ENCODE measurements at regions not wholly inside any gene's neighbourhood (a gene's known extent, or its start where the extent isn't known, plus 50 kb on each side); places are given as distances from the start of the nearest gene placed in this dataset.

DNA sequence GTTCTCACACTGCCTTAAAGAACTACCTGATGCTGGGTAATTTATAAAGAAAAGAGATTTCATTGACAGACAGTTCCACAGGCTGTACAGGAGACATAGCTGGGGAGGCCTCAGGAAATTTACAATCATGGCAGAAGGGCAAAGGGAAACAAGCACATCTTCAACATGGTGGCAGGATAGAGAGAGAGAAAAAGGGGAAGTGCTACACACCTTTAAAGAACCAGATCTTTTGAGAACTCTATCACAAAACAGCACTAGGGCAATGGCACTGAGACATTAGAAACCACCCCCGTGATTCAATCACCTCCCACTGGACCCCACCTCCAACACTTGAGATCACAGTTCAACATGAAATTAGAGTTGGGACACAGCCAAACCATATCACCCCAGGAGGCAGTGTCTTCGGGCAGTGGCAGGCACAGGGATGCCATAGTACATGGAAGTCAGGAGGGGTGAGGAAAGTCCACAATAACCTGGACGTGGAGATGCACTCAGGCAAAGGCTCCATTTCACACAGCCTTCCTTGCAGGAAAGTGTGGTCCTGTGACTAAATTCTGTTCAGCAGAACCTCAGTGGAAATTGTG is 120.4 kb upstream of the SERPINE2 start:
- Histone ChIP-seq H2AFZ (ENCODE audit: control insufficient read depth, low read length) (no peak overlapping the region), H3K9me3 (ENCODE audit: control insufficient read depth, low read depth, low read length) (no peaks in the 10 kb centered on the region), H3K27ac (ENCODE audit: control insufficient read depth, insufficient read depth, low read length) (no peak overlapping the region), H3K9me1 (ENCODE audit: control insufficient read depth, extremely low read depth, insufficient read depth, low read length) (no peaks in the 10 kb centered on the region), H3K36me3 (ENCODE audit: control insufficient read depth in 2 of 2, extremely low read depth in 1 of 2, insufficient read depth in 2 of 2, low read length in 2 of 2) (no peaks in the 10 kb centered on the region), H3K4me3 (ENCODE audit: control insufficient read depth in 2 of 3, extremely low read depth in 1 of 3, insufficient read depth in 2 of 3, low read depth in 1 of 3, low read length in 3 of 3) (no peak overlapping the region), H4K20me1 (ENCODE audit: control insufficient read depth, extremely low read depth, insufficient read depth, low read length) (no peaks in the 10 kb centered on the region), H3K79me2 (ENCODE audit: control insufficient read depth, insufficient read depth, low read length) (no peaks in the 10 kb centered on the region), H3K9ac (ENCODE audit: control insufficient read depth, extremely low read depth, insufficient read depth, low read length) (no peak overlapping the region), H3K27me3 (ENCODE audit: control insufficient read depth, extremely low read depth, insufficient read depth, low read length) (no peaks in the 10 kb centered on the region), H3K4me2 (ENCODE audit: control insufficient read depth, extremely low read depth, insufficient read depth, low read depth, low read length) (no peak overlapping the region), H3K4me1 (ENCODE audit: control insufficient read depth, extremely low read depth, insufficient read depth, low read length) (peaks cover 9% of the 10 kb centered on the region)
- DNase-seq (ENCODE audit: low read depth, low spot score) (no peak), FAIRE-seq (no peak)
- TF ChIP-seq, protein P1, sequence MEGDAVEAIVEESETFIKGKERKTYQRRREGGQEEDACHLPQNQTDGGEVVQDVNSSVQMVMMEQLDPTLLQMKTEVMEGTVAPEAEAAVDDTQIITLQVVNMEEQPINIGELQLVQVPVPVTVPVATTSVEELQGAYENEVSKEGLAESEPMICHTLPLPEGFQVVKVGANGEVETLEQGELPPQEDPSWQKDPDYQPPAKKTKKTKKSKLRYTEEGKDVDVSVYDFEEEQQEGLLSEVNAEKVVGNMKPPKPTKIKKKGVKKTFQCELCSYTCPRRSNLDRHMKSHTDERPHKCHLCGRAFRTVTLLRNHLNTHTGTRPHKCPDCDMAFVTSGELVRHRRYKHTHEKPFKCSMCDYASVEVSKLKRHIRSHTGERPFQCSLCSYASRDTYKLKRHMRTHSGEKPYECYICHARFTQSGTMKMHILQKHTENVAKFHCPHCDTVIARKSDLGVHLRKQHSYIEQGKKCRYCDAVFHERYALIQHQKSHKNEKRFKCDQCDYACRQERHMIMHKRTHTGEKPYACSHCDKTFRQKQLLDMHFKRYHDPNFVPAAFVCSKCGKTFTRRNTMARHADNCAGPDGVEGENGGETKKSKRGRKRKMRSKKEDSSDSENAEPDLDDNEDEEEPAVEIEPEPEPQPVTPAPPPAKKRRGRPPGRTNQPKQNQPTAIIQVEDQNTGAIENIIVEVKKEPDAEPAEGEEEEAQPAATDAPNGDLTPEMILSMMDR (optimal IDR thresholded peaks at IDR 0.05 in 1 of 3, IDR thresholded peaks at IDR 0.05 in 1 of 3, conservative IDR thresholded peaks at IDR 0.05 in 1 of 3; ENCODE audit: extremely low read depth in 1 of 3, insufficient read depth in 2 of 3, low read length in 3 of 3), result no peak
- no peak for TF ChIP-seq EZH2 (IDR thresholded peaks at IDR 0.05; ENCODE audit: low read length)
- dilution Hi-C loops (cut with MboI; ENCODE audit: extremely low pct_ligation_motif_present, low sequenced_read_pairs), result no loop called here

DNA sequence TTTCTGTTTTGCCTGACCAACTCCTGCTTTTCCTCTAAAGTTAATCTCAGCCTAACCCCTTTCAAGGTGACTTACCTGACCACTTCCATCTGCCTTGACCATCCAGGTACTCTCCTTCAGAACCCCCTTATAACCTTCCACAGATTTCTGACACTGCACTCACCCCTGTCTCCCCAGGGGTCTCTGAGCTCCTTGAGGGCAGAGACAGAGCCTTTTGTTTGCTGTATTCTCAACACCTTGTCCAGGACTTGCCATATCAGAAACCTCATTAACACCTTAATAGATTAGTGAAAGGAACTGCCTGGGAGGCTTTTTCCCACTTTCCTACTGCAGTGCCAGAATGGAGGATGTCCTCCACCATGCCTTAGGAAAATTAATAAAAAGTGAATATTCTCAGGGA is 119.7 kb upstream of the SERPINE2 start:
- dilution Hi-C loops (cut with MboI; ENCODE audit: extremely low pct_ligation_motif_present, low sequenced_read_pairs), result no loop called here
- Histone ChIP-seq H3K9me3 (ENCODE audit: control insufficient read depth, low read depth, low read length) (no peaks in the 10 kb centered on the region), H3K4me2 (ENCODE audit: control insufficient read depth, extremely low read depth, insufficient read depth, low read depth, low read length) (no peak overlapping the region), H3K4me3 (ENCODE audit: control insufficient read depth in 2 of 3, extremely low read depth in 1 of 3, insufficient read depth in 2 of 3, low read depth in 1 of 3, low read length in 3 of 3) (no peak overlapping the region), H3K36me3 (ENCODE audit: control insufficient read depth in 2 of 2, extremely low read depth in 1 of 2, insufficient read depth in 2 of 2, low read length in 2 of 2) (no peaks in the 10 kb centered on the region), H3K9me1 (ENCODE audit: control insufficient read depth, extremely low read depth, insufficient read depth, low read length) (no peaks in the 10 kb centered on the region), H3K9ac (ENCODE audit: control insufficient read depth, extremely low read depth, insufficient read depth, low read length) (no peak overlapping the region), H3K27me3 (ENCODE audit: control insufficient read depth, extremely low read depth, insufficient read depth, low read length) (no peaks in the 10 kb centered on the region), H4K20me1 (ENCODE audit: control insufficient read depth, extremely low read depth, insufficient read depth, low read length) (no peaks in the 10 kb centered on the region), H3K79me2 (ENCODE audit: control insufficient read depth, insufficient read depth, low read length) (no peaks in the 10 kb centered on the region), H3K4me1 (ENCODE audit: control insufficient read depth, extremely low read depth, insufficient read depth, low read length) (peaks cover 8% of the 10 kb centered on the region), H3K27ac (ENCODE audit: control insufficient read depth, insufficient read depth, low read length) (no peak overlapping the region), H2AFZ (ENCODE audit: control insufficient read depth, low read length) (no peak overlapping the region)
- FAIRE-seq (no peak), DNase-seq (ENCODE audit: low read depth, low spot score) (no peak)
- TF ChIP-seq, protein P1 (optimal IDR thresholded peaks at IDR 0.05 in 1 of 3, IDR thresholded peaks at IDR 0.05 in 1 of 3, conservative IDR thresholded peaks at IDR 0.05 in 1 of 3; ENCODE audit: extremely low read depth in 1 of 3, insufficient read depth in 2 of 3, low read length in 3 of 3), result no peak
- TF ChIP-seq EZH2 (IDR thresholded peaks at IDR 0.05; ENCODE audit: low read length), result no peak
